GM19463 (cell line): ENCODE measurements at regions not wholly inside any gene's neighbourhood (a gene's known extent, or its start where the extent isn't known, plus 50 kb on each side); places are given as distances from the start of the nearest gene placed in this dataset.

Source experiments
- ATAC-seq: cut with Tn5 transposase; IDR thresholded peaks from one replicate; pipeline ENCODE4 v1.9.1; 2021; ENCODE audit warnings: mild to moderate bottlenecking, moderate library complexity; ENCODE audit not compliant: unreplicated experiment

DNA sequence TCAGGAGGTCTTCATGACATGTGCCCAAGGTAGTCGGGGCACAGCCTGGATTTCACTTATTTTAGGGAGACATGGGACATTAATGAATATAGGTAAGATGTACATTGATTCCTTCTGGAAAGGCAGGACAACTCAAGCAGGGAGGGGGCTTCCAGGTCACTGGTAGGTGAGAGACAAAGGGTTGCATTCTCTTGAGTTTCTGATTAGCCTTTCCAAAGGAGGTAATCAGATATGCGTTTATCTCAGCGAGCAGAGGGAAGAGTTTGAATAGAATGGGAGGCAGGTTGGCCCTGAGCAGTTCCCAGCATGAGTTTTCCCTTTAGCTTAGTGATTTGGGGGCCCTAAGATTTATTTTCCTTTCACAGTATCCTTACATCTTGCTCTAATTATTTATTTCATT, 443.8 kb upstream of the EEF2KMT start:
- ATAC-seq = no peak

DNA sequence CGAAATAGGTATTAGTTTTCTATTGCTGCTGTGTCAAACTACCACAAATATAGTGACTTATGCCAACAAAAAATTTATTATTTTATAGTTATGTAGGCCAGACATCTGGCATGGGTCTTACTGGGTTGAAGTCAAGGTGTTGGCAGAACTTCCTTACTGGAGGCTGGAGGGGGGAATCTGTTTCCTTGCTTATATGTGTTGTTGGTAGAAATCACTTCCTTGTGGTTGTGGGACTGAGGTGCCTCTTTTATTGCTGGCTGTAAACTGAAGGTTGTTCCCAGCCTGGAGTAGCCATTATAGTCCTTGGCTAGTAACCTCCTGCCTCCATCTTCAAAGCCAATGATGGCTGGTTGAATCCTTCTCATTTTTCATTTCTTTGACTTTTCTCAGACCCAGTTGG, 439.8 kb upstream of the EEF2KMT start:
- no peak for ATAC-seq

DNA sequence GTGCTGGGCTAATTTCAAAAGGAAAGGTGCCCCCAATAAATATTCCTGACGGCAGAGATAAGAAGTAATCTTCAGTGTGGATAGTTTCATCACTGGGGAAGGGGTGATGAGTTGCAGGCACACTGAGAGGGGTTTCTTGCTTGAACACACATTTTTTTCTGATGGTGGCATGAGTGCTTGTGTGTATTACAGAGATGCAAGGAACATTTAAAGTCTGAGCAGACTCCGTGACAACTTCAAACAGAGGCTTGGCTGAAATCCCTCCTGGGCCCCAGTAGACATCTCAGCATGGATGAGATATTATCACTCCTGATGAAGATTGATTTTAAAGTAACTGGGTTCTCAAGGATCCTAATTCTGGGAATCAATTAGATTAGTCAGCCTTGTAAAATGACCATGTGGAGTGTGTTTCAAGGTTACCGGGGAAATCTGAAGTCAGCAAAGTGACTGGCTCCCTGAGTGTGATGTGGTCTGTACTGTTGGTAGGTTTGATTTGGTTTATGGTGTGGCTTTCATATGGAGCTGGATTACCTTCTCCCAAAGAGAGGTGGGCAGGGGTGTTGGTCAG, 435.8 kb upstream of the EEF2KMT start:
- no peak for ATAC-seq

DNA sequence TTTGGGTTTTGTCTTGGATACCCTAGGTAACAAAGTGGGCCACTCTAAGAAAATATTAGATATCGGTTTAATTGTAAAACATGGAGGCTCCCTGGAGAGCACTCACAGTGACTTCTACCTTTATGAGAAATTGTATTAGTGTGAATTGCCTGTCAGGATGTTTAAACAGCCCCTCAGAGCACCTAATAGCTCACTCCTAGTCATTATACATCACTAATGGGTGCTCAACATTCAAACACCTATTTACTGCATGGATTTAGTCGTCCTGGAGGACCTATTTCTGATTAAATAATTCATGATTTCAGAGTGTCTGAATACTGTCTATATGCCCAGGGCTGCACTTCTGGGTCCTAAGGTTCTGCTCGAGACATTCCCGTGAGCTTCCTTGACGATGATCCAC, 430.2 kb upstream of the EEF2KMT start:
- no peak for ATAC-seq

DNA sequence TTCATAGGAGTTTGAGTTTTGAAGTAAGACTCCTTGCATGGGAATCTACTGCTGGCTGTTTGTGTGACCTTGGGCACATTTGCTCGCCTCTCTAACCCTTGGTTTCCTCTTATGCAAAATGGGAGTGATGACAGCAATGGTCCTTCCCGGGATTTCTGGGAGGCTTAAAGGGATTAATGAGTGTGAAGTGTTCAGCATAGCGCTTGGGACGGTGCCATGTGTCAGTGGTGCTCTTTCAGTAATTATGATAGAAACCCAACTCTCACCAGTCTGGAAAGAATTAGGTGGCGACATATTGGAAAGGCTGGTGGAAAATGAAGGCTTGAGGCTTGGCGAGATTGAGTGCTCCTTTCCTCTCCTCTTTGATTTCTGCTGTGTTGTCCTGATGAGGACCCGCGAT, 429.2 kb upstream of the EEF2KMT start:
- no peak for ATAC-seq

DNA sequence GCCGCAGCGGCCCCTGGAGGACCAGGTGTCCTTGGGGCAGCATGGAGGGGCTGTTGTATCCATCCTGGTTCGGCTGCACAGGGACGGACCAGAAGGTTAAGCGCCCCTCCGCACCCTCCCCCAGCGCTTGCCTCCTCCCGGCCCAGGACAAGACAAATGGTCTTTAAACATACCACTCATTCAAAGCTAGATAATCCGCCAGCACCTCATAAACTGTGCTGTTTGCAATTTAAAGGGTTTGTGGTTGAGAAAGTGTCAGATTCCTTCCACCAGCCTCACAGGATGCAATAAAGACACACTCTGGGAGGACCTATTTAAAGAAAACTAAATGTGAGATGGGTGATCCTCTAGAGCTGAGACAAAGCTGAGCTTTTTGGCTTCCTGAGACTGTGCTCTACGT, 426.2 kb upstream of the EEF2KMT start:
- ATAC-seq = no peak

DNA sequence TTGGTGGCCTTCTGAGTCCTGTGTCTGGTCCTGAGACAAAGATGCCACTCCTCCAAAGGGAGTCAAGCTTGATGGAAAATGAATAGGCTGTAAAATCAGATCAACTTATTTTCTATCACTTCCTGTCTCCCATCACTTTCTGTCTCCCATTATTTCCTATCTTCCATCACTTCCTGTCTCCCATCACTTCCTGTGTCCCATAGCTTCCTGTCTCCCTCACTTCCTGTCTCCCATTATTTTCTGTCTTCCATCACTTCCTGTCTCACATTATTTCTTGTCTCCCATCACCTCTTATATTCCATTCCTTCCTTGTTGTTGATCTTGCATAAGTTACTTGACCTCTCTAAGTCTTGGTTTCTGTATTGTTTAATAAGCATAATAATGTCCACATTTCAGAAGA, 418.5 kb upstream of the EEF2KMT start:
- ATAC-seq = no peak

DNA sequence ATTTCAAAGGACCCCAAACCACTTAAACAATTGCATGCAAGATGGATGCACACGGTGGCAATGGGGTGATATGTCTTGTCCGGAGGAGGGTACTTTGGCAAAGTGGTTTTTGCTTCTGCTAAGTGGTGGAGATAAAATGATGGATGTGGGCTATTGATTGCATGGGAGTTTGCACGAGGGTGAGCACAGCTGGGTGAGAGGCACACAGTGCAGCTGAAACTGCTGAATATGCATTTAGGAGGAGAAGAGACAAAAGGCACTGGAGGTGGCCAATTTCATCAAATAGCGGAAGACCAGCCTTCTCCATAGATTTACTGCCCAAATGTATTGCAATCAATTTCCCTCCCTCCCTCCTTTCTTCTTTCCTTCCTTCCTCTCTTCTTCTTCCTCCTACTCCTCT, 414.4 kb upstream of the EEF2KMT start:
- ATAC-seq = no peak

DNA sequence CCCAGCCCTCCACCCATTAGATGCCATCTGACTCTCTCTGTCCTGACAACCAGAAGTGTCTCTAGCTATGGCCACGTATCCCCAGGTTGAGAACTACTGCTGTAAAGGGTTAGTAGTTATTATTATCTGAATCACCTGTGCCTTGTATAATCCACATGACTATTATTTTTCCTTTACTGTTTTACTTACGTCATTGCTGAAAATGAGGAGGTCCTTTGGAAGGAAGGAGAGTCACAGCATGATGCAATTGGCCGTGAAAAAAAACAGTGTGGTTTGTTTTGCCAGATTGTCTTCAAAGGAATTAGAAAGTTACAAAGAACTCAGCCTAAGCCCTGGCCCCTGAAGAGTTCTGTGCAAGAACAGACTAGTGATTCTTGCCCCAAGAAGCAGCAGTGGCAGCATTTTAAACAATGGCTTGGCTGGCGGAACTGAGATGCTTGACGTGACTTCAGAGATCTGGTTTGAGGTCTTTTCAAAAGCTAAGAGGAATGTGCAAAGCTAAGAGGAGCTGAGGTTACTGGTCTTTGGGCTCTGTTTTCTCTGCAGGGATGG, 413.3 kb upstream of the EEF2KMT start:
- ATAC-seq = no peak

DNA sequence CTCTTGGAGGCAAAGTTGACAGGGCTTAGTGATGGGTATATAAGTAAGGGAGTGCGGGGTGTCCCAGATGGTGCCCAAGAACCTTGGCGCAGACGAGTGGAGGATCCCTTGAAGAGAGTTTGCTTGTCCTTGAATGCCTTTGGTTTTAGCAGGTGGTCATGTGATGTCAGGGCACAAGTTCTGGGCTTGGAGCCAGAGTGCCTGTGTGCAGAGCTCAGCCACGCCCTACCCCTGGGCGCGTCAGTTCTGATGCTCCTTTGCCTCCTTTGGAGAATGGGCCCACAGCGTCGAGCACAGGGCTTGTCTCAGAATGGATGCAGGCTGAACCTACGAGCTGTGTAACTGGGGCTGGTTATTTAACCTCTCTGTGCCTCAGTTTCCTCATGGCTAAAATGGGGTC, 412.2 kb upstream of the EEF2KMT start:
- ATAC-seq = no peak

DNA sequence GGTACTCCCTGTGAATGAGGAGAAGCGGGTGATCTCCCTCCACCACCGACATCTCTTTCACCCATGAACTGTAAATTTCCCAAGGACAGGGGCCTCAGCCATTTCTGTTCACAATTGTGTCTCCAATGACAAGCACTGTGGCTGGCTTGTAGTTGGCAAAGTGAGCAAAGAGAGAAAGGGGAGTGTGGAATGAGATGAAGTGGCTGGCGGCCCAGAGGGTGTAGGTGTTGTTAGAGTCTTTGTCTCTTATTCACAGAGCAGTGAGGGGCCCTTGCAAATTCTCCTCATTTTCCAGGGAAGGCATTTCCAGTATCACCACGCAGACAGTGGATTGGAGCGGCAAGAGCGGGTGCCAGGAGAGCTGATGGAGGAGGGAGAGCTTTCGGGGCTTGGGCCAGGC, 411.7 kb upstream of the EEF2KMT start:
- ATAC-seq = no peak

DNA sequence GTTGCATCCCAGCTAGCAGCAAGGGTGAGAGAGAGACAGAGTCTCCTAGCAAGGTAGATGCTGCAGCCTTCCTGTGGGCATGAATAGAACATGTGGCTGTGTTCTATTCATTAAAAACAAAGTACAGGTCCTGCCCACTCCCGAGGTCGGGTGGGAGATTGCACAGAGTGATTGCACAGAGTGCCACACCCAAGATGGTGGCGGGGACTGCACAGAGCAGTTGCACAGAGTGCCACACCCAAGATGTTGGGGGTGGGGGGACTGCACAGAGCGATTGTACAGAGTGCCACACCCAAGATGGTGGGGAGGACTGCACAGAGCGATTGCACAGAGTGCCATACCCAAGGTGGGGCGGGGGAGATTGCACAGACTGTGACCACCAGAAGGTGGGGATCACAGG, 410.8 kb upstream of the EEF2KMT start:
- no peak for ATAC-seq

DNA sequence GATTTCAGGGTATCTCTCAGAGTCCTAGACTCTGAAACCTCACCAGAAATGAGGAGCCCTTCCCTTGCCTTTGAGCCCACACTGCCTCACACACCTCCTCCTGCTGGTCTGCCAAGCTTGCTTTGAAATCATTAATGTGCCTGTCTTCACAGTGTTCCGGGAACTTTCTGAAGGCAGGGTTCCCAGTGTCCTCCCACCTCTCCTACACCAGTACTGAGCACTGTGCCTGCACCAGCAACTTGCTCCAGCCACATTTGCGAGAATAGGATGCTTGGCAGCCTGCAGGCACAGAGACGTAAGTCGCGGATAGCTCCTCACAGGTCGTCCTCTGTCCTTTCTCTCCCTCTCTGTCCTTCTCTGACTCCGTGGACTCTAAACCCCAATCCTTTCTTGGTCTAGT, 408.4 kb upstream of the EEF2KMT start:
- no peak for ATAC-seq

DNA sequence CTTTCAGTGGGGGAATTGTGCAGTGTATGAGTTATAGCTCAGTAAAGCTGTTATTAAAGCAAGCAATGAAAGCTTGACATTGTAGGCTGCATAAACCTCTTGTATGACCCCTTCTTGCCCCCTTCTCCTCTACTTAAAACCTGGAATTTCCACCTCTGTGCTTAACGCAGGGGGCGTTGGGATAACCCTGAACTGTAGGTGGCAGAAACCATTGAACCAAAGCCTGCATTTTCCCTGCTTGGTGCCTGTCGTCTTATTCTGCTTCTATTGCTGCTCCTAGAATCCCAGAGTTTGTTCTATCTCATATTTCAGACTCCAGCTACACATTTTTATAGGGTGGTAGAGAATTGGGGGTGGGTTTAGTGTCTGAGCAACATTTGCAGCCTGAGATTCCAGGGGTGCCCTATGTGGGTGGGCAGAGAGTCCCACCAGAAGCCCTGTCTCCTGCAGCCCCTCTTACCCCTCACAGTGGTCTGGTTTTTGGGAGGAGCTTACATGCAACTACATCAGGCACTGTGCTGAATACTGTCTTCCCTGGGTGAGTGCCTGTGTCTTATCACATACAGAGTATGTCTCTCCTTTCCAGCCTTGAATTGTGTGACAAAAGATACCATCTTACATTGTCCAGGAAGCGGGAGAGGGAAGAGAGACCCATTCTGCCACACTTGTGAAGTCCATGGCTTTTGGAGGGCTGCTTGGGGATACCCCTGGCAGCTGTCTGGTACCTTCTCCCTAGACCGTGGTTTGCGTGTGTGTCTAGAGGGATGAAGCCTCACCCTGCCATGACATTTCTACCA, 407.7 kb upstream of the EEF2KMT start:
- no peak for ATAC-seq

DNA sequence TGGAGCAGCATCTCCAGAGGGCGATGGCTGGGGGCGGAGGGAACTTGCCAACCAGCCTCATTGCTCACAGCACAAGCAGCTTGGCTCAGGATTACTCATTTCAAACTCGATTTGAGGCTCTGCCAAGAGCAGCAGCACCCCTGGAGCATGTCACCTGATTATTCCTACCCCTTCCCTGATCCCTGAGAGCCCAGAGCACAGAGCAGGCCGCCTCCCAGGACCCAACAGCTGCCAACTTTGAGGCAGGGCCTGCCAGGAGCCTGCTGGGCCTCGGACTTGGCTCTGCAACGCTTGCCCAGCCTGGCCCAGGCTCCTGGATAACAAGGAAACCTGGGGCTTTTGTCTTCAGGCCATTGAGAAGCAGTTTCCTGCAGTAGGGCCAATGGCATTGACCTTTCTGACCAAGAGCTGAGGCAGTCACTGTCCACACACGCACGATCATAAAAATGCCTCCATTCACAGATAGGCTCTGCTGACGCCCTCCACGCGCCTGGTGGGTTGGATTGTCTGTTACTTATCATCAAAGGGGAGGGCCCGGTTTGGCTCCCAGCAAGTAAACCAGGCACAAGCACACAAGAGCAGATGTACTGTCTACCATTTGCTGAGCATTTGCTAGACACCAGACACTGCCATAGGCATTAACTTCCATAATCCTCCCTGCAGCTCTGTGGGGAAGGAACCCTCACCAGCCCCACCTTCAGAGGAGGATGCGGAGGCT, 406.6 kb upstream of the EEF2KMT start:
- no peak for ATAC-seq

DNA sequence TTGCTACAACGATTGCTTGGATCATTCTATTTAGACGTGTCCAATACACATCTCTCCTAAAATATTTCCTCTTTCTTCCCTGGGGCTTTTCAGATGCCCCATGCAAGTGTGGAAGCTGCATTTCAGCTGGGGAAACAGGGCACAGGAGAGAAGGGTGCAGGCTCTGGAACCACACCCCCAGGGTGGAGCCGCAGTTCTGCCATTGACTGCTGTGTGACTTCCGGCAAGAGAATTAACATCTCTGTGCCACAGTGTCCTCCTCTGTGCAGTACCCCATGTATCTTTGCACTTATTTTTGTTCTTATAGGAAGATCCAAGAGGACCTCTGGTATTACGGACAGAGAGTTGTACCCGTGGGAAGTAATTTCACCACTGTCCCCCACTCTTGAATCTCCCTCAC, 405.3 kb upstream of the EEF2KMT start:
- ATAC-seq = no peak

DNA sequence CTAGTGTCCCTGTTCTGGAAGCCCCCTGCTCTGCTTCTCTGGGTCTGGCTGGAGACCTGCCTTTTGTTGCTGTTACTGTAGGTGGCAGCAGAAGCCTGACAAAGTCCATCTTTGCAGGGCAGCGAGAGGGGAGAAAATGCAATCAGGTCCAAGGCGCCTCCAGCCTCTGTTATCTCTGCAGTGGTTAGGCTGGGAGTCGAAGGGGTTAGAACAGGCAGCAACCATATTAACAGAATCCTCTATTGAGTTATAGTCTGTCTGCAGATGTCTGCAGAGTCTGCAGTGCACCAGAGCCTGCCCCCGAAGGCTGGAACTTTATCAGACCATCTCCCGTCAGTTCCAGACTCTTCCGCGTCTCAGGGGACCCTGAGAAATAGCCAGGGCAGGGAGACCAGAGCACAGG, 404.9 kb upstream of the EEF2KMT start:
- no peak for ATAC-seq

DNA sequence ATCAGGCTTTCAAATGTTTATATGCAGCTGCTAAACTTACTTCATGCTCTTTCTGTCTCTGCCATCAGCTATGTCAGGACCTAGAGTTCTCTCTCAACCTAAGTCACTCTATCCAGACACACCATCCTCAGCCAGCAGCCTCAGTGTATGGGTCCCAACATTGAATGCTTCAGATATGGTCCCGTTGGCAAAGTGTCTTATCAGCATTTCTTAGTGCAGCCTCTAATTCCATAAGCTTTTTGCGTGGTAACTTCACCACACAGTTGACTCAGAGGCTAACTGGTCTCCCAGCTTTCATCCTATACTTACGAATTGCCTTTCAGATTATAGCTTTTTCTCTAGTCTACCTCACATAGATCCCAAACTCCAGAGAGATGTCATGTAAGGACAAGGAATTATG, 402.9 kb upstream of the EEF2KMT start:
- ATAC-seq = no peak

DNA sequence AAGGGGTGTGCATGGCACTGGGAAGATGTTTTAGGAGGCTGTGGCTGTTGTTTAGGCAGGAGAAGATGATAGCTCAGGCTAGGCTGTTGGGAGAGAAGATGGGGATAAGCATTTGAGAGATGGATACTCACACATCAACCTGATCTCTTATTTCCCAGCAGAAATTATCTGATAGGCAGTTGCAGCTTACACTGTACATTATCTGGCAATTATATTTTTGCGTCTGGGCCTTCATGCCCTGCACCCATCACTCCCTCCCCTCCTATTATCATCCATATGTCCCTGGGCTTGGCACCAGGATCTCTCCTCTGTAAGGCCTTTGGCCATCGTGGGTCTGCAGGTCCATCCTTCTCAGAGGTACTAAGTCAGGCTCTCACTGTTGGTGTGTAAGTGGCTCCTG, 401.0 kb upstream of the EEF2KMT start:
- ATAC-seq = no peak

DNA sequence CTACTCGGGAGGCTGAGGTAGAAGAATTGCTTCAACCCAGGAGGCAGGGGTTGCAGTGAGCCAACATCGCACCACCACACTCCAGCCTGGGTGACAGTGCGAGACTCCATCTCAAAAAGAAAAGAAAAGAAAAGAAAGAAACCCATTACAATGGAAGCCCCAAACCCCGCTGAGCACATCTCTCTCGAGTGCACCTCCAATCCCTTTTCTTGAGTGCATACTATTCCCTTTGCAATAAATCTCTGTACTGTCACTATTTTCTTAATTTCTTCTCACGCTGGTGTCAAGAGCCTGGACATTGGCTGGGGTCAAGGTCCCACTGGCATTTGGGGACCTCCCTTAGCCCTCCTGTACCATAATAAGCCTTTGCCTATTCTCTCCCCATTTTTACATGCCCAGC, 398.4 kb upstream of the EEF2KMT start:
- ATAC-seq = no peak

DNA sequence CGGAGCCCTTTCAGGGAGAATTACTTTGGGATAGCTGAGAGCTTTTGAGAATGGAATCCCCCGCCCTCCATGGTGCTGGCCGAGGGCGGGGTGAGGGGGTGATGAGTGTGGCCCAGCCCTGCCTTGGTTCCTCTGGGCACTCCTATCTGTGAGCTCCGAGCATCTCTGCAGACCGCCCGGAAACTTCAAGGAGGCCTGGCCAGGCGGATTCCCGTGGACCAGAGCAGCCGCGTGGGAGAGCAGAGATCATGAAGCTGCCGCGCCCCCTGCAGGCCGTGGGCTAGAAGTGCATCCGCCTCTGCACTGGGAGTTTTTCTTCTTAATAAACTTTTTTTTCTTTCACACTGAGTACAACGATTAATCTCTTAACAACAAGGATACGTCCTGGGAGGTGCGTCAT, 392.9 kb upstream of the EEF2KMT start:
- ATAC-seq = no peak

DNA sequence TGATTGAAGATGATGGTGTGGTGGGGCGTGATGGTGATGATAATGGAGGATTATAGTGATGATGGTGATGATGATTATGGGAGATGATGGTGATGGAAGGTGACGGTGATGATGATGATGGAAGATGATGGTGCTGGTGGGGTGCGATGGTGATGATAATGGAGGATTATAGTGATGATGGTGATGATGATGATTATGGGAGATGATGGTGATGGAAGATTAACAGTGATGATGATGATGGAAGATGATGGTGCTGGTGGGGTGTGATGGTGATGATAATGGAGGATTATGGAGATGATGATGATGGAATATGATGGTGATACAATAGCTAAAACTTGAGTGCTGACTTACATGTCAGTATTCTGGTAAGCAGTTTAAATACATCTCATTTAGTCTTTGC, 391.0 kb upstream of the EEF2KMT start:
- no peak for ATAC-seq
